ENCODE measurements at regions not wholly inside any gene's neighbourhood (a gene's known extent, or its start where the extent isn't known, plus 50 kb on each side); places are given as distances from the start of the nearest gene placed in this dataset.

DNA sequence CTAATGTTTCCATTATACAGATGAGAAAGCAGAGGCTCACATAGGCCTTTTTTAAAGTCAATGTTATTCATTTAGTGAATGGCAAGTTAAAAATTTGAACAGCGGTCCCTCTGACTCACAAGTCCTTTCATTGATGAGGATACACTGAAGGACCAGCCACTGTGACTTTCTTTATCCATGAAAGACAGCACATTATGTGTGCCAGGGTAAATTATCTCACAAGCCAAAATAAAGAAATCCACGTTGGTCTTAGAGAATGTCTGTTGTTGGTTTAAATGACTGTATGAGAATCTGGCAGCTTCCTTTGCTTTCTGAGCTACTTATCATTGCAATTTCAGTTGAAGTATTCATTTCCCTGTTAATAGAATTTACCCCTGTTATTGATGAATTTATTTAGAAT is 485.1 kb downstream of the TBL1XR1 start:
- TF ChIP-seq CTCF (conservative IDR thresholded peaks at IDR 0.05) (no peak), EZH2 (IDR thresholded peaks at IDR 0.05; ENCODE audit: low read depth) (no peak)

Measured in PC-9 (cell line).